UCSD-AML1 (cell line): ENCODE measurements at regions not wholly inside any gene's neighbourhood (a gene's known extent, or its start where the extent isn't known, plus 50 kb on each side); places are given as distances from the start of the nearest gene placed in this dataset.
"Not testable (repeated sequence)": the region's sequence is repeated elsewhere in the genome, so short reads cannot be mapped to it uniquely, and the experiment has no call there.

Source experiments
- DNase-seq: peaks from one replicate; lab custom pipeline; 2025; ENCODE audit not compliant: unreplicated experiment; lab: John Stamatoyannopoulos, UW

- no peak for DNase-seq
These were observed 75.6 kb upstream of the SH3PXD2B start for GRCh38 chr5:172529896-172530295.

GRCh38 chr5:172528440-172528839 is 74.1 kb upstream of the SH3PXD2B start:
- DNase-seq, result no peak

- DNase-seq, result no peak
These were observed 73.2 kb upstream of the SH3PXD2B start for GRCh38 chr5:172527559-172527958.

GRCh38 chr5:172525996-172526360 is 71.7 kb upstream of the SH3PXD2B start:
- no peak for DNase-seq

- DNase-seq, result no peak
These were observed 71.1 kb upstream of the SH3PXD2B start for GRCh38 chr5:172525307-172525995.

- no peak for DNase-seq
These were observed 70.3 kb upstream of the SH3PXD2B start for GRCh38 chr5:172524573-172525021.

- no peak for DNase-seq
These were observed 68.9 kb upstream of the SH3PXD2B start for GRCh38 chr5:172523146-172523745.

- no peak for DNase-seq
These were observed 67.1 kb upstream of the SH3PXD2B start for GRCh38 chr5:172521338-172521932.

GRCh38 chr5:172511952-172512351 is 57.6 kb upstream of the SH3PXD2B start:
- no peak for DNase-seq

- DNase-seq, result no peak
These were observed 55.1 kb upstream of the SH3PXD2B start for GRCh38 chr5:172509405-172509781.

GRCh38 chr5:172508471-172509404 is 54.4 kb upstream of the SH3PXD2B start:
- DNase-seq, result no peak

- not testable (repeated sequence) for DNase-seq
These were observed 53.2 kb upstream of the SH3PXD2B start for GRCh38 chr5:172507485-172507884.

- DNase-seq, result no peak
These were observed 52.6 kb upstream of the SH3PXD2B start for GRCh38 chr5:172506921-172507320.

GRCh38 chr5:172506251-172506650 is 51.9 kb upstream of the SH3PXD2B start:
- DNase-seq, result no peak

GRCh38 chr5:172505845-172506244 is 51.5 kb upstream of the SH3PXD2B start:
- no peak for DNase-seq

- no peak for DNase-seq
These were observed 51.1 kb upstream of the SH3PXD2B start for GRCh38 chr5:172505403-172505759.

GRCh38 chr5:172504701-172505402 is 50.5 kb upstream of the SH3PXD2B start:
- DNase-seq, result no peak

- no peak for DNase-seq
These were observed 49.8 kb upstream of the SH3PXD2B start for GRCh38 chr5:172503925-172504700.
